MM.1S (cell line): ENCODE measurements at regions not wholly inside any gene's neighbourhood (a gene's known extent, or its start where the extent isn't known, plus 50 kb on each side); places are given as distances from the start of the nearest gene placed in this dataset.

Experiments used
- DNase-seq: peaks from one replicate; pipeline ENCODE4 v3.0.0-alpha.2; 2015
- H2AFZ ChIP-seq: fragments of 300-600 bp; sonication (generic); 2 replicates; pipeline ENCODE4 v1.6.0; 2016; ENCODE audit warnings: antibody characterized with exemption, low read length
- H3F3A ChIP-seq: fragments of 300-600 bp; sonication (generic); 2 replicates; pipeline ENCODE4 v1.6.1; 2016; ENCODE audit warnings: mild to moderate bottlenecking, antibody characterized with exemption, low read length, moderate library complexity, mixed read lengths; ENCODE audit not compliant: insufficient read depth
- H3K27ac ChIP-seq: fragments of 300-600 bp; sonication (generic); 2 replicates; pipeline ENCODE4 v1.5.1; 2016; ENCODE audit warnings: mild to moderate bottlenecking, low read length
- H3K27me3 ChIP-seq: fragments of 300-600 bp; sonication (generic); replicated peaks from 2 replicates; pipeline ENCODE4 v1.6.0; 2016; ENCODE audit warnings: low read length; ENCODE audit not compliant: insufficient read depth
- H3K36me3 ChIP-seq: fragments of 300-600 bp; sonication (generic); replicated peaks from 2 replicates; pipeline ENCODE4 v1.6.1; 2016; ENCODE audit warnings: mild to moderate bottlenecking, low read length, mixed read lengths; ENCODE audit not compliant: insufficient read depth
- H3K4me1 ChIP-seq: fragments of 300-600 bp; sonication (generic); 2 replicates; pipeline ENCODE4 v1.6.1; 2016; ENCODE audit warnings: low read length, mixed read lengths
- H3K4me2 ChIP-seq: fragments of 300-600 bp; sonication (generic); 2 replicates; pipeline ENCODE4 v1.6.0; 2016; ENCODE audit warnings: low read depth, low read length
- H3K4me3 ChIP-seq: fragments of 300-600 bp; sonication (generic); 2 replicates; pipeline ENCODE4 v1.5.1; 2016; ENCODE audit warnings: low read length, mixed read lengths
- H3K79me2 ChIP-seq: fragments of 300-600 bp; sonication (generic); 2 replicates; pipeline ENCODE4 v1.6.1; 2016; ENCODE audit warnings: mixed run types, low read length, mixed read lengths
- H3K9ac ChIP-seq: fragments of 300-600 bp; sonication (generic); 2 replicates; pipeline ENCODE4 v1.6.1; 2016; ENCODE audit warnings: low read length, mixed read lengths
- H3K9me2 ChIP-seq: fragments of 300-600 bp; sonication (generic); replicated peaks from 2 replicates; pipeline ENCODE4 v1.6.1; 2016; ENCODE audit warnings: mild to moderate bottlenecking, low read length, mixed read lengths; ENCODE audit not compliant: insufficient read depth
- H3K9me3 ChIP-seq: fragments of 300-600 bp; sonication (generic); replicated peaks from 2 replicates; pipeline ENCODE4 v1.6.1; 2016; ENCODE audit warnings: mild to moderate bottlenecking, low read length, mixed read lengths; ENCODE audit not compliant: insufficient read depth
- H4K20me1 ChIP-seq: fragments of 300-600 bp; sonication (generic); 2 replicates; pipeline ENCODE4 v1.6.1; 2016; ENCODE audit warnings: mild to moderate bottlenecking, low read length, moderate library complexity, mixed read lengths; ENCODE audit not compliant: insufficient read depth
- CTCF ChIP-seq: fragments of 300-600 bp; sonication (generic); IDR thresholded peaks from 2 replicates; pipeline ENCODE4 v1.5.1; 2016; ENCODE audit warnings: antibody characterized with exemption, low read length, mixed read lengths
- EZH2 ChIP-seq: fragments of 300-600 bp; sonication (generic); optimal IDR thresholded peaks from 2 replicates; pipeline ENCODE3; 2017; ENCODE audit warnings: low read depth, mild to moderate bottlenecking, antibody characterized with exemption, low read length, mixed read lengths
- EZH2phosphoT487 ChIP-seq: fragments of 300-600 bp; sonication (generic); IDR thresholded peaks from 2 replicates; pipeline ENCODE4 v1.6.1; 2018; ENCODE audit warnings: antibody characterized with exemption, low read length

GRCh38 chr1:58104960-58105359 lies 441.6 kb downstream of the OMA1 start:
- no peaks in the 10 kb centered on the region for H3K36me3 ChIP-seq
- no peak overlapping the region for H3K4me2 ChIP-seq
- H3K79me2 ChIP-seq, result no peaks in the 10 kb centered on the region
- H3K4me1 ChIP-seq, result no peaks in the 10 kb centered on the region
- no peaks in the 10 kb centered on the region for H3K27me3 ChIP-seq
- H3F3A ChIP-seq, result no peaks in the 10 kb centered on the region
- H3K9ac ChIP-seq, result no peak overlapping the region
- H3K27ac ChIP-seq, result no peak overlapping the region
- DNase-seq, result no peak
- no peak overlapping the region for H2AFZ ChIP-seq
- no peaks in the 10 kb centered on the region for H4K20me1 ChIP-seq
- no peaks in the 10 kb centered on the region for H3K9me2 ChIP-seq
- no peaks in the 10 kb centered on the region for H3K9me3 ChIP-seq
- H3K4me3 ChIP-seq, result no peak overlapping the region
- no peak for TF ChIP-seq EZH2
- no peak for TF ChIP-seq EZH2phosphoT487
- no peak for TF ChIP-seq CTCF

GRCh38 chr1:58096714-58097113 lies 449.8 kb downstream of the OMA1 start:
- no peak overlapping the region for H3K9ac ChIP-seq
- H3K4me3 ChIP-seq, result no peak overlapping the region
- DNase-seq, result no peak
- no peak for TF ChIP-seq CTCF
- TF ChIP-seq EZH2phosphoT487, result no peak
- no peak for TF ChIP-seq EZH2
- H3K9me3 ChIP-seq, result no peaks in the 10 kb centered on the region
- no peaks in the 10 kb centered on the region for H3K4me1 ChIP-seq
- H3K27ac ChIP-seq, result no peak overlapping the region
- no peaks in the 10 kb centered on the region for H3K79me2 ChIP-seq
- no peak overlapping the region for H3K4me2 ChIP-seq
- H4K20me1 ChIP-seq, result no peaks in the 10 kb centered on the region
- H3K36me3 ChIP-seq, result no peaks in the 10 kb centered on the region
- no peak overlapping the region for H2AFZ ChIP-seq
- H3F3A ChIP-seq, result no peaks in the 10 kb centered on the region
- no peaks in the 10 kb centered on the region for H3K27me3 ChIP-seq
- no peaks in the 10 kb centered on the region for H3K9me2 ChIP-seq

GRCh38 chr1:58095183-58095582 lies 451.3 kb downstream of the OMA1 start:
- Histone ChIP-seq H3K9me2 (no peaks in the 10 kb centered on the region), H3K4me1 (no peaks in the 10 kb centered on the region), H3K4me3 (no peak overlapping the region), H3K36me3 (no peaks in the 10 kb centered on the region), H3F3A (no peaks in the 10 kb centered on the region), H3K27me3 (no peaks in the 10 kb centered on the region), H3K27ac (no peak overlapping the region), H3K9ac (no peak overlapping the region), H2AFZ (no peak overlapping the region), H4K20me1 (no peaks in the 10 kb centered on the region), H3K79me2 (no peaks in the 10 kb centered on the region), H3K9me3 (no peaks in the 10 kb centered on the region), H3K4me2 (no peak overlapping the region)
- no peak for DNase-seq
- no peak for TF ChIP-seq EZH2
- TF ChIP-seq EZH2phosphoT487, result no peak
- TF ChIP-seq CTCF, result no peak
